ENCODE measurements at regions not wholly inside any gene's neighbourhood (a gene's known extent, or its start where the extent isn't known, plus 50 kb on each side); places are given as distances from the start of the nearest gene placed in this dataset.

DNA sequence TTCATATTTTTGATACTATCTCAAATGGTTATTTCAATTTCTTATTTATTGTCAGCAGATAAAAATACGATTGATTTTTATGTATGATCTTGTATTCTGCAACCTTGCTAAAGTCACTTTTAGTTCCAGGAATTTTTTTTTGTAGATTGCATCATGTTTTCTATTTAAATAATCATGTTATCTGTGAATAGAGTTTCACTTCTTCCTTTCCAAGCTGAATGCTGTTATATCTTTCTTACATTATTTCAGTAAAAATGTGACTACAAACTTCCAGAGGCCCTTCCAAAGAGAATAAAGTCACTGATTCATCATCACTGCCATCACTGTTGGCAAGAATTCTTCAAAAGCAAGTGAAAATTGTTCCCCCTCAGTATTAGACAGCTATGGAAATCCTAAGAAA, 104.7 kb upstream of the RAP1B start:
- no peak for TF ChIP-seq POLR2A (IDR thresholded peaks at IDR 0.05; ENCODE audit: borderline replicate concordance, extremely low read depth, insufficient read depth, insufficient read length)
- TF ChIP-seq, protein P1, sequence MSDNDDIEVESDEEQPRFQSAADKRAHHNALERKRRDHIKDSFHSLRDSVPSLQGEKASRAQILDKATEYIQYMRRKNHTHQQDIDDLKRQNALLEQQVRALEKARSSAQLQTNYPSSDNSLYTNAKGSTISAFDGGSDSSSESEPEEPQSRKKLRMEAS (IDR thresholded peaks at IDR 0.05), result no peak
- TF ChIP-seq RAD21 (IDR thresholded peaks at IDR 0.05; ENCODE audit: low read depth), result no peak
- TF ChIP-seq SP1 (IDR thresholded peaks at IDR 0.05; ENCODE audit: low read depth), result no peak
